CD4-positive, CD25-positive, alpha-beta regulatory T cell (primary cell): ENCODE measurements at regions not wholly inside any gene's neighbourhood (a gene's known extent, or its start where the extent isn't known, plus 50 kb on each side); places are given as distances from the start of the nearest gene placed in this dataset.

Source experiments
- ATAC-seq, 2 donors: fragments of 150-1000 bp; cut with Tn5 transposase; one replicate each; pipeline ENCODE4 v1.10.0; 2021; ENCODE audit warnings: low read depth in 2 of 2, moderate number of reproducible peaks in 2 of 2, moderate library complexity in 1 of 2
- DNase-seq, 3 donors: peaks; one replicate each; pipeline versions ENCODE4 v3.0.0 to v3.0.0-alpha.2; 2012 to 2022; ENCODE audit warnings: mixed read lengths in 1 of 3
- H3K27ac ChIP-seq: one replicate; pipeline ENCODE4 v1.7.0; 2013; ENCODE audit warnings: mild to moderate bottlenecking, low read length; ENCODE audit not compliant: insufficient read depth, poor library complexity, severe bottlenecking
- H3K27me3 ChIP-seq: one replicate; pipeline ENCODE4 v1.7.0; 2013; ENCODE audit warnings: low read length; ENCODE audit not compliant: control insufficient read depth, insufficient read depth
- H3K36me3 ChIP-seq: one replicate; pipeline ENCODE4 v1.7.0; 2013; ENCODE audit warnings: mild to moderate bottlenecking, low read length, moderate library complexity; ENCODE audit not compliant: control insufficient read depth, insufficient read depth
- H3K4me1 ChIP-seq: 2 replicates; pipeline ENCODE4 v1.7.0; 2013; ENCODE audit warnings: mild to moderate bottlenecking, low read length; ENCODE audit not compliant: insufficient read depth, control insufficient read depth, poor library complexity, severe bottlenecking
- H3K4me3 ChIP-seq: one replicate; pipeline ENCODE4 v1.7.0; 2013; ENCODE audit warnings: low read depth, mild to moderate bottlenecking, low read length, moderate library complexity
- H3K9me3 ChIP-seq, 2 experiments: 1 replicate in 1 of 2; 2 replicates in 1 of 2; pipeline ENCODE4 v1.7.0; 2013; ENCODE audit warnings: low read length in 2 of 2, mild to moderate bottlenecking in 1 of 2, moderate library complexity in 1 of 2; ENCODE audit not compliant: control insufficient read depth in 2 of 2
- H3K27ac Mint-ChIP-seq, 3 donors: one replicate each; pipeline ENCODE4 v1.8.0; 2020 to 2022; ENCODE audit warnings: mild to moderate bottlenecking in 3 of 3, mixed read lengths in 3 of 3, moderate library complexity in 2 of 3
- H3K27me3 Mint-ChIP-seq: one replicate; pipeline ENCODE4 v1.8.0; 2022; ENCODE audit warnings: mild to moderate bottlenecking, mixed read lengths
- H3K36me3 Mint-ChIP-seq: one replicate; pipeline ENCODE4 v1.8.0; 2020; ENCODE audit warnings: mixed read lengths
- H3K4me1 Mint-ChIP-seq, 4 donors: one replicate each; pipeline ENCODE4 v1.8.0; 2020 to 2022; ENCODE audit warnings: mixed read lengths in 4 of 4, mild to moderate bottlenecking in 1 of 4
- H3K4me3 Mint-ChIP-seq, 4 donors: one replicate each; pipeline ENCODE4 v1.8.0; 2020 to 2022; ENCODE audit warnings: mild to moderate bottlenecking in 4 of 4, mixed read lengths in 4 of 4, moderate library complexity in 3 of 4
- H3K9me3 Mint-ChIP-seq, 7 donors: one replicate each; pipeline ENCODE4 v1.8.0; 2020 to 2022; ENCODE audit warnings: mixed read lengths in 7 of 7, mild to moderate bottlenecking in 3 of 7, moderate library complexity in 2 of 7

GRCh38 chr1:234842726-234843641, 233.0 kb upstream of the IRF2BP2 start:
- Mint-ChIP-seq H3K27ac (peak overlapping the region; percentile 81 to 92 (median 89)), H3K4me3 (peak overlapping the region; percentile 49 to 81 (median 68)), H3K27me3 (peaks cover 25% of the 10 kb centered on the region), H3K9me3 (no peaks in the 10 kb centered on the region), H3K36me3 (no peaks in the 10 kb centered on the region), H3K4me1 (peaks cover 36 to 76% (median 51%) of the 10 kb centered on the region in 4 donors)
- ATAC-seq (peak; percentile 46 to 63), DNase-seq (peak; percentile 7 to 71 (median 24))
- Histone ChIP-seq H3K9me3 (no peaks in the 10 kb centered on the region), H3K27ac (peak overlapping the region; percentile 14), H3K36me3 (no peaks in the 10 kb centered on the region), H3K4me1 (peaks cover 52% of the 10 kb centered on the region), H3K27me3 (no peaks in the 10 kb centered on the region), H3K4me3 (peak overlapping the region; percentile 56)

GRCh38 chr1:234841710-234842231, 231.8 kb upstream of the IRF2BP2 start:
- H3K27ac Mint-ChIP-seq: peak overlapping the region in 1 of 3 donors; percentile 48
- H3K4me3 Mint-ChIP-seq: peak overlapping the region in 2 of 4 donors; percentile 2 to 22
- peak; percentile 26 to 43 for ATAC-seq
- no peaks in the 10 kb centered on the region for H3K36me3 ChIP-seq
- H3K9me3 ChIP-seq: no peaks in the 10 kb centered on the region
- no peaks in the 10 kb centered on the region for H3K27me3 ChIP-seq
- peaks cover 52% of the 10 kb centered on the region for H3K4me1 ChIP-seq
- no peaks in the 10 kb centered on the region for H3K9me3 Mint-ChIP-seq
- H3K4me3 ChIP-seq: peak overlapping the region; percentile 56
- peak in 1 of 3 donors; percentile 73 for DNase-seq
- H3K27ac ChIP-seq: no peak overlapping the region
- peaks cover 20% of the 10 kb centered on the region for H3K27me3 Mint-ChIP-seq
- H3K4me1 Mint-ChIP-seq: peaks cover 31 to 70% (median 52%) of the 10 kb centered on the region in 4 donors
- H3K36me3 Mint-ChIP-seq: no peaks in the 10 kb centered on the region

GRCh38 chr1:234841281-234841680, 231.3 kb upstream of the IRF2BP2 start:
- H3K9me3 Mint-ChIP-seq: no peaks in the 10 kb centered on the region
- H3K36me3 Mint-ChIP-seq: no peaks in the 10 kb centered on the region
- DNase-seq (no peak), ATAC-seq (no peak)
- no peak overlapping the region for H3K4me3 Mint-ChIP-seq
- Histone ChIP-seq H3K27me3 (no peaks in the 10 kb centered on the region), H3K36me3 (no peaks in the 10 kb centered on the region), H3K4me1 (peaks cover 51% of the 10 kb centered on the region), H3K27ac (no peak overlapping the region), H3K4me3 (no peak overlapping the region), H3K9me3 (no peaks in the 10 kb centered on the region)
- peaks cover 20% of the 10 kb centered on the region for H3K27me3 Mint-ChIP-seq
- peaks cover 30 to 65% (median 49%) of the 10 kb centered on the region in 4 donors for H3K4me1 Mint-ChIP-seq
- peak overlapping the region in 1 of 3 donors; percentile 48 for H3K27ac Mint-ChIP-seq

- no peak overlapping the region for H3K4me3 ChIP-seq
- no peaks in the 10 kb centered on the region for H3K9me3 Mint-ChIP-seq
- no peak overlapping the region for H3K4me3 Mint-ChIP-seq
- no peak overlapping the region for H3K27ac ChIP-seq
- peaks cover 27 to 60% (median 46%) of the 10 kb centered on the region in 4 donors for H3K4me1 Mint-ChIP-seq
- no peak for DNase-seq
- no peaks in the 10 kb centered on the region for H3K36me3 Mint-ChIP-seq
- H3K36me3 ChIP-seq: no peaks in the 10 kb centered on the region
- H3K9me3 ChIP-seq: no peaks in the 10 kb centered on the region
- H3K27me3 Mint-ChIP-seq: peaks cover 18% of the 10 kb centered on the region
- no peak for ATAC-seq
- peaks cover 47% of the 10 kb centered on the region for H3K4me1 ChIP-seq
- peak overlapping the region in 1 of 3 donors; percentile 9 for H3K27ac Mint-ChIP-seq
- no peaks in the 10 kb centered on the region for H3K27me3 ChIP-seq
Measured at GRCh38 chr1:234840843-234841242, 230.9 kb upstream of the IRF2BP2 start.

GRCh38 chr1:234840253-234840652, 230.3 kb upstream of the IRF2BP2 start:
- Histone ChIP-seq H3K27me3 (no peaks in the 10 kb centered on the region), H3K9me3 (no peaks in the 10 kb centered on the region), H3K27ac (no peak overlapping the region), H3K4me1 (peaks cover 41% of the 10 kb centered on the region), H3K36me3 (no peaks in the 10 kb centered on the region), H3K4me3 (no peak overlapping the region)
- DNase-seq (no peak), ATAC-seq (no peak)
- H3K36me3 Mint-ChIP-seq: no peaks in the 10 kb centered on the region
- peaks cover 12% of the 10 kb centered on the region for H3K27me3 Mint-ChIP-seq
- no peak overlapping the region for H3K4me3 Mint-ChIP-seq
- no peaks in the 10 kb centered on the region for H3K9me3 Mint-ChIP-seq
- peaks cover 21 to 55% (median 40%) of the 10 kb centered on the region in 4 donors for H3K4me1 Mint-ChIP-seq
- H3K27ac Mint-ChIP-seq: peak overlapping the region in 1 of 3 donors; percentile 9

- Mint-ChIP-seq H3K4me1 (peaks cover 17 to 49% (median 34%) of the 10 kb centered on the region in 4 donors), H3K4me3 (no peak overlapping the region), H3K27ac (no peak overlapping the region), H3K9me3 (no peaks in the 10 kb centered on the region), H3K36me3 (no peaks in the 10 kb centered on the region), H3K27me3 (peaks cover 10% of the 10 kb centered on the region)
- H3K4me1 ChIP-seq: peaks cover 35% of the 10 kb centered on the region
- DNase-seq: no peak
- H3K4me3 ChIP-seq: no peak overlapping the region
- no peaks in the 10 kb centered on the region for H3K9me3 ChIP-seq
- no peaks in the 10 kb centered on the region for H3K36me3 ChIP-seq
- no peak for ATAC-seq
- H3K27me3 ChIP-seq: no peaks in the 10 kb centered on the region
- H3K27ac ChIP-seq: no peak overlapping the region
Measured at GRCh38 chr1:234839663-234840062, 229.7 kb upstream of the IRF2BP2 start.

GRCh38 chr1:234838820-234839219, 228.8 kb upstream of the IRF2BP2 start:
- Histone ChIP-seq H3K4me1 (peaks cover 27% of the 10 kb centered on the region), H3K4me3 (no peak overlapping the region), H3K27ac (no peak overlapping the region), H3K27me3 (no peaks in the 10 kb centered on the region), H3K36me3 (no peaks in the 10 kb centered on the region), H3K9me3 (no peaks in the 10 kb centered on the region)
- no peak for DNase-seq
- no peak for ATAC-seq
- H3K27me3 Mint-ChIP-seq: peaks cover 6% of the 10 kb centered on the region
- H3K4me3 Mint-ChIP-seq: no peak overlapping the region
- peaks cover 0 to under 1% (median 0%) of the 10 kb centered on the region in 7 donors for H3K9me3 Mint-ChIP-seq
- H3K27ac Mint-ChIP-seq: peak overlapping the region in 1 of 3 donors; percentile 32
- peaks cover 13 to 40% (median 26%) of the 10 kb centered on the region in 4 donors for H3K4me1 Mint-ChIP-seq
- H3K36me3 Mint-ChIP-seq: no peaks in the 10 kb centered on the region
